HG02610 (cell line): ENCODE measurements at regions not wholly inside any gene's neighbourhood (a gene's known extent, or its start where the extent isn't known, plus 50 kb on each side); places are given as distances from the start of the nearest gene placed in this dataset.
A peak's percentile ranks its signal among the peaks of the same experiment; 100 is the strongest.
"Not testable (repeated sequence)": the region's sequence is repeated elsewhere in the genome, so short reads cannot be mapped to it uniquely, and the experiment has no call there.

Experiments used
- ATAC-seq: cut with Tn5 transposase; IDR thresholded peaks from one replicate; pipeline ENCODE4 v1.9.1; 2021; ENCODE audit warnings: mild to moderate bottlenecking, moderate library complexity; ENCODE audit not compliant: unreplicated experiment

DNA sequence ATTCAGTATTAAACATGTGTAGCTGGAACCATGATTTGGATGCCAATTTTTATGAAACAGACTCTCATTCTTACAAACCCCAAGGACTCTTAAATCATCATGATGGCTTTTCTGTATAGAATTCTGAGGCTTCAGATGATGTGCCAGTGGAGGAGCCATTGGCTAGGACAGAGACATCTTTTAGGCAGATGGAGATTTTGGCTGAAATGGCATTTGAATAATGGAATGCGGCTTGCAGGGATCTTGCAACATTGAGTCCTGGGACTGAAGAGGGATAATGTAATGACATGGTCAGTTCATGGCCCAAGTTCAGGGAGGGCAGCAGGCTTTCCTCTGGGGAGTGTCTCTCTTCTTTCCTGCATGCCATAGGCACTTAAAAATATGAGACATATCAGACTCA lies 172.4 kb downstream of the ABCA8 start:
- no peak for ATAC-seq

GRCh38 chr17:68780596-68780995 lies 174.6 kb downstream of the ABCA8 start:
- no peak for ATAC-seq

GRCh38 chr17:68778726-68779125 lies 176.5 kb downstream of the ABCA8 start:
- no peak for ATAC-seq

DNA sequence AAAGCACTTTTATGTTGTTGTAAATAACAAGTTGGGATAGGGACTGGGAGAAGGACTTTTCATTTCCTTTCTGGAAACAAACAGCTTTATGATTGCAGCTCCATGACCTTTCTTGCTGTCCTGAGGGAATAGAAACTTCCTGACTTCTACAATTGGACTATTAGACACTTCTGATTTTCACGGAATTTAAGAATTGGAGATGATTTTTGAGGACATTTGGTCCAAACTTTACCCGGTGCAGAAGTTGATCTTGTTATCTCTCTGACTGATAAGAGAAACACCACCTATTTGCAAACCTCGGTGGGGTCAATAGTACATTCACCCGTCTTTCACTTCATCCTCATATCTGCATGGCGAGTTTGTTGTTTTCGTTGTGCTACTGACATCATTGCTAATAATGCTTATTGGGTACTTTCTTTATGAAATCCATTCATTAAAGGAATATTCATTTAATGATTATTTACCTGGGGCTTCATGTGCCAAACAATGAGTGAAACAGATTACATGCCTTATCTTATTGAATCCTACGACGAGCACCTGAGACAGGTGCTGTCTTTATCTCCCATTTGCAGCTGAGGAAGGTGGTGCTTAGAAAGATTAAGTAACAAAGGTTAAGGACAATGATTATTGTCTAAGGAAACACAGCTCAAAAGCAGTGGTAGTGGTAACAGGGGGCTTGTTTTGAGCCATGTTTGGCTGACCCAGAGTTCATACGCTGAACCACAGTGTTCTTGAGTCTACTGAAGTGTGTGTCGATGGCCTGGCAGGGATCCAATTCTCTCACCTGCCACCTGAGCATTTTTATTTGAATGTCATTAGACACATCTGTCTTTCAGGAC lies 176.9 kb upstream of the FAM20A start:
- no peak for ATAC-seq

DNA sequence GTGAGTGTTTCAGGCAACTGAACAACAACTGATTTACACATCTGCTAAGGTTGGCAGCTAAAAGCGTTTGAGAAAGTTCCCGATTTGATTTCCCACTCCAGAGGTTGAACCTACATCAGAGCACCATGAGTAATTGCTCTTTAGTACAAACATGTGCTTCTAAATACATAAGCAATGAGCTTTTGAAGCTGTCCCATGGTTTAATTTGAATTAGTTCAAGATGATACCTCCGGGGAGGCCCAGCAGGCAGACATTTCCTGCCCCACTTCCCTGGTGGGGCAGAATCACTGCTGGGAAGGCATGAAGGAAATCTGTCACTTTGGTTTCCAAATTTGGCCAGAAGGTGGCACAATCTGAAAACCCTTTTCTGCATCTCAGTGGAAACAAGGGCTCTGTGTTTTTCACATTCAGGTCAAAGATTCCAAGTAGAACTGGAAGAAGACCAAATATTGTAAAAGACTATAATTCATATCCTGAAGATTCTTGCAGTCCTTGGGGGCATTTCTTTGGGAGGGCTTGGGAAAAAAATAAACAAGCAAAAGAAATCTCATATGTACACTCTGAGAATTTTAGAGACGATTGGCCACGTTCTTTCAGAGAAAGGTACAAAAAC lies 176.2 kb upstream of the FAM20A start:
- peak; percentile 45 for ATAC-seq

DNA sequence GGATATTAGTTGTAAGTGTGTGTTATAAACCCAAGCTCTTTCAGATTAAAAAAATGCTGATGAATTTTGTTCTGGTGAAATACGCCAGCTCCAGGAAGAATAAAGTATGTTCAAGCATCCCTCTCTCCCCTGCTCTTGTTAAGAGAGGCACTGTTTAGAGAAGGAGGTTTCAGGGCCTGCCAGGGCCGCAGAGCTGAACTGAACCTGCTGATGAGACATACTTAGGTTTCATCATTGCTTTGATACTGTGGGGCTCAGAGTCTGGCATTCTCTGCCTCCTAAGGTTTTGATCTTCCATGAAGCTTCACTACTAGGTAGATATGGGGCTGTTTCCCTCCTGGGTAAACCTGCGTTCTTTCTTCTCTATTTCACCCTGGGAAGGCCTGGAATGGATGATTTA lies 175.3 kb upstream of the FAM20A start:
- no peak for ATAC-seq

DNA sequence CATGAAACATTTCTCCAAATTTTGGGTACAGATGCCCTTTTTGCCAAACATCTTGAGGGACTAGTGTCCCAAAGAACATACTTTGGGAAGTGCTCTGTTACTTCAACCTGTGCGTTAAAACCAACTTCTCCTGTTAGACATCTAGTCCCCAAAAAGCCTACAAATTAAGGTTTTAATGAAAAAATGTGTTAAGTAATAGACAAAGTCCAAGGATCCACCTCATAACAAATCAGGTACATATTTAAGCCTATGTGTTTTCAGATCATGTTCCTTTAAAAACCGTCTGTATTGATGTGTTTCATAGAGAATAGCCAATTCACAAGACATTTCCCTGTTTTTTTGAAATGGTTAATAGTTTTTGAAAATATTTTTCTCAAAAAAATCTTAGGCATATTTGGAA lies 174.8 kb upstream of the FAM20A start:
- no peak for ATAC-seq

GRCh38 chr17:68775318-68775717 lies 174.2 kb upstream of the FAM20A start:
- ATAC-seq, result no peak

GRCh38 chr17:68771867-68772515 lies 170.8 kb upstream of the FAM20A start:
- ATAC-seq, result peak; percentile 78

DNA sequence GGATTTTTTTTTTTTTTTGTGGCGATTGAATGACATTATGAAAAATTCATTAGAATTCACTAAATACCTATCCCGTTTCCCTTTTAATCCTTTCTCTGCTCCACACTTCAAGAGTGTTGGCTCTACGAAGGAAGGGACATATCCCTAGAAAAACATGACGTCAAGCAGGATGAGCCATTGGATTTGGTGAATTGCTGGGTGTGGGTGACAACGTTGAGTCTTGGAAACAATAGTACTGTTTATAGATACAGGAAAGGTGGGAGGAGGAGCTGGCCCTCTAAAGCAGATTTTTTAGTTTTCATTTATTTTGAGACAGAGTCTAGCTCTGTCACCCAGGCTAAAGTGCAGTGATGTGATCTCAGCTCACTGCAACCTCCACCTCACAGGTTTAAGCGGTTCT lies 167.6 kb upstream of the FAM20A start:
- no peak for ATAC-seq

- no peak for ATAC-seq
Observed at GRCh38 chr17:68766640-68767039, 165.5 kb upstream of the FAM20A start.

- no peak for ATAC-seq
Observed at GRCh38 chr17:68763562-68763961, 162.4 kb upstream of the FAM20A start.

DNA sequence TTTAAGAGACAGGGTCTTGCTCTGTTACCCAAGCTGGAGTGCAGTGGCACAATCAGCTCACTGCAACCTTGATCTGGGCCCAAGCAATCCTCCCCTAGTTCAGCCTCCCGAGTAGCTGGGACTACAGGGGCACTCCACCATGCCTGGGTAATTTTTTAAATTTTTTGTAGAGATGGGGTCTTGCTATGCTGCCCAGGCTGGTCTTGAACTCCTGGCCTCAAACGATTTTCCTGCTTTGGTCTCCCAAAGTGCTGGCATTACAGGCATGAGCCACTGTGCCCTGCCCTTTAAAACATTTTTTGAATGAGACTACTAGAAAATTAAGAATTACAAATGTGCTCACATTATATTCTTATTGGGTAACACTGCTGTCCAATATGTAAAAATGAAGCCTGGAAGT lies 161.7 kb upstream of the FAM20A start:
- no peak for ATAC-seq

GRCh38 chr17:68760141-68760475 lies 158.9 kb upstream of the FAM20A start:
- no peak for ATAC-seq

DNA sequence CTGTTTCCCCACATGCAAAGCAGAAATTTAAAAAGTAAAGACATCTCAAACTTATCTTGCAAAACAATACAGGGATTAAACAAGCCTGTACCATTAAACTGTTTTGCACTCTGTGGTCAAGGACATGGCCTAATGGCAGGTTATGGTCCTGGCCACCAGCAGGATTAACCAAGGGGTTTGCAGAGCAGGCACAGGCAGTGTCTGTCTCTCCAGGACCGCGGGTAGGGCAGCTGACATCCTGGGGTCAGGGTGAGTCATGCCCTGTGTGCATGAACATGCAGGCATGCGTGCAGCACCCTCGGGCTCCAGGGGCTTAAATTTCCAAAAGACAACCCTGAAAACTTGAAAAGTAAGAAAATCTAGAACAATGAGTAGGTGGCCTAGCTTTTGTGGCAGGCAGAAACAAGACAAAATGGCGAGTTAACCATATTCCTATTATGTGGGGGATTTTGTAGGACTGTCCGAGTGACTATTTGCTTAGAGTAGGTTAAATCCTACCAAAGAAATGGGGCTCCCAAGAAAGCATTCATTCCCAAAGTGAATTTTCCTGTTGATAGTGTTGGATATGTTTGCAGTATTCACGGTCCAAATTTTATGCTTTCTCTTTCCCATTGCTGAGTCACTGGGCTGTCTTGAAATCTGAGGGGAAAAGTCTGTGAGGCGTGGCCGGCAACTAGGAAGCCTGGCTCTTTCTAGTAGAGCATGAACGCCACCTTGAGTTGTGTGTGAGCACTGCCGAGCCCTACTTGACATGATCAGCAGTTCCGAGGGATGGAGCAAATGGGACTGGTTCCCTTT lies 158.4 kb upstream of the FAM20A start:
- peak; percentile 87 for ATAC-seq

DNA sequence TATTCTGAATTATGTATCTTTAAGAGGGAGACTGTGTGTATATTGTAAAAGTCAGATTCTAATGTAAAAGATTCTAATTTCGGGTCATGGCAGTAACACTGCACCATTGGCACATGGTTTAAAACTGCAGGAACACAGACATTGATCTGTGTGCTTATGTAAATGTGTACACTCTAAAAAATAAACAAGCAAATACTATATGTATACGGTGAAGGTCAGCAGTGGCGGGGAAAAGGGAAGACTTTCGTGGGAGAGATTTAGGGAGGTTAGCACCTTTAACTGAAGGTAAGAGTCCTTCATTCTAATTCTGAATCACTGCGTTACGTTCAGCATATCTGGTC lies 157.8 kb upstream of the FAM20A start:
- no peak for ATAC-seq

- ATAC-seq, result not testable (repeated sequence)
Observed at GRCh38 chr17:68757866-68758757, 156.9 kb upstream of the FAM20A start.

DNA sequence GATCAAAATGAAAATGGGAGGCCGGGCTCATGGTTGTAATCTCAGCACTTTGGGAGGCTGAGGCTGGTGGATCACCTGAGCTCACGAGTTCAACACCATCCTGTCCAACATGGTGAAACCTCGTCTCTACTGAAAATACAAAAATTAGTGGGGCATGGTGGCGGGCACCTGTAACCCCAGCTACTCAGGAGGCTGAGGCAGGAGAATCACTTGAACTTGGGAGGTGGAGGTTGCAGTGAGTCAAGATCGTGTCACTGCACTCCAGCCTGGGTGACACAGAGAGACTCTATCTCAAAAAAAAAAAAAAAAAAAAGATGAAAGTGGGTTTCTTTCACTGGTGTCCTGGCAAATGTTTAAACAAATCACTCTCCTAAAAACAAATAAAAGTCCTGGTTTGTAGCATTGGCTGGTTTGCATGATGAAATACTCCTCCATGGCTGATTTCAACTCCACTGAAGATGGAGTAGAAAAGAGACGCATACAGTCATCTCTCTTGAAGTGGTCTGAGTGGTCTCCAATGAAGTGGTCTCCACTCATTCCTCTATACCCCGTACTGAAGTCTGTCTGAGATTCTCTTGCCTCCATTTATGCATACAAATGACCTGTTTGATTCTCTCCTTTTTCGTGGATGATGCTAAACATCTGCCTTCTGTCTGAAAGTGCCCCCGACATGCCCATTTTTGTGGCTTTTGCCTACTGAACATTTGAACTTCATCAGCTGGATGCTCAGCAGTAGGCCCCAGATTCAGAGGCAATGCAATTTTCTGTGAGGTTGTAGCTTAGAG lies 153.0 kb upstream of the FAM20A start:
- no peak for ATAC-seq

DNA sequence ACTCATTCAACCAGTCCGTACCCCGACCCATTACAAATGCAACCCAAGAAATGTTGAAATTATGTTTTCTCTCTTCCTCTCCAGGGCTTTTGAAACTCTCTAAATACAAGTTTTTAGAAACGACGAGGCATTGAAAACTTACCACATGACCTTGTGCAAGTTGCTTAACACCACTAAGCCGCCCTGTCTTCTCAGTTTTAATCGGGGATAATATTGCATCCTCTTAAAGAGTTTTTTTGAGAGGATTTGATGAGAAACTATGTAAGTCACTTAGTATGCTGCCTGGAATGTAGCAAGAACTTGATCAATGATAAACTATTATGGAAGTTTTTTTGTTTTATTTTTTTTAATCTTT lies 149.0 kb upstream of the FAM20A start:
- ATAC-seq, result no peak
